SU-DHL-6 (cell line): ENCODE measurements at regions not wholly inside any gene's neighbourhood (a gene's known extent, or its start where the extent isn't known, plus 50 kb on each side); places are given as distances from the start of the nearest gene placed in this dataset.

Experiments used
- CTCF ChIP-seq: fragments of 200-600 bp; sonication (generic); IDR thresholded peaks from one replicate; pipeline ENCODE4 v1.5.1; 2017; ENCODE audit warnings: antibody characterized with exemption, mild to moderate bottlenecking, low read length, moderate library complexity; ENCODE audit not compliant: insufficient read depth, poor library complexity, severe bottlenecking
- EZH2phosphoT487 ChIP-seq: fragments of 200-600 bp; sonication (generic), shearing (Covaris generic); conservative IDR thresholded peaks from 2 replicates; pipeline ENCODE4 v1.6.1; 2018; ENCODE audit warnings: mild to moderate bottlenecking, antibody characterized with exemption, low read length, moderate library complexity, mixed read lengths

- TF ChIP-seq CTCF (no peak), EZH2phosphoT487 (no peak)
These were observed 1234.4 kb downstream of the CNTNAP5 start for GRCh38 chr2:125259451-125259850.
